ENCODE measurements at regions not wholly inside any gene's neighbourhood (a gene's known extent, or its start where the extent isn't known, plus 50 kb on each side); places are given as distances from the start of the nearest gene placed in this dataset.
"Not testable (repeated sequence)": the region's sequence is repeated elsewhere in the genome, so short reads cannot be mapped to it uniquely, and the experiment has no call there.

DNA sequence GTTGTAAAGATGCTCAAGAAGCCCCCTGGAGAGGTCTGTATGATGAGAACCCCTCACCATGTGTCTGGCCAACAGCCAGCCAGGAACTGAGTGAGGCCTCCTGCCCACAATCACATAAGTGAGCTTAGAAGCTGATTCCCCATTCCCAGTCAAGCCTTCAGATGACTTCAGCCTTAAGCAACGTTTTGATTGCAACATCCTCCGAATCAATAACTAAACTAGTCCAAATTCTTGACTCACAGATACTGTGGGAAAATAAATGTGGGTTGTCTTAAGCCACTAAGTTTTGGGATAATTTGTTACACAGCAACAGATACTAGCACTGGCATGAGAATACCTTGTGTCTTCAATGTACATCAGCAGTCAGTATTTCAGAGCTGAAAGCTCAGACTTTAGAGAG is 54.5 kb upstream of the HS3ST4 start:
- no peak for DNase-seq (ENCODE audit: low spot score)
- no peak for FAIRE-seq

DNA sequence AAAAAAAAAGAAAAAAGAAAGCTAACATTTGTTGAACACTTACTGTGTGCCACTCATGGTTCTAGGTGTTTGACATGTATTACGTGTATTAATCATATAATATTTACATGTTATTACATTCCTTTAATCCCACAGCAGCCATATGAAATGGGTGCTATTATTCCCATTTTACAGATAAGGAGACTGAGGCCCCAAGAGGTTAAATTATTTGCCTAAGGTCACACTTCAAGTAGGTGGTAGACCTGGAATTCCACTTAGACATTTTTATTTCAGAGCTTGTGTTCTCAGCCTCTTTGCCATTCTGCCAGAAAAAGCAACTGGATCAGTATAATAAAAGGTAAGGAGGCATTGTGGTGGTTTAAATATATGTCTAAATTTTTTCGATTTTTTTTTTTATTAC is 55.1 kb upstream of the HS3ST4 start:
- FAIRE-seq (no peak), DNase-seq (ENCODE audit: low spot score) (no peak)

DNA sequence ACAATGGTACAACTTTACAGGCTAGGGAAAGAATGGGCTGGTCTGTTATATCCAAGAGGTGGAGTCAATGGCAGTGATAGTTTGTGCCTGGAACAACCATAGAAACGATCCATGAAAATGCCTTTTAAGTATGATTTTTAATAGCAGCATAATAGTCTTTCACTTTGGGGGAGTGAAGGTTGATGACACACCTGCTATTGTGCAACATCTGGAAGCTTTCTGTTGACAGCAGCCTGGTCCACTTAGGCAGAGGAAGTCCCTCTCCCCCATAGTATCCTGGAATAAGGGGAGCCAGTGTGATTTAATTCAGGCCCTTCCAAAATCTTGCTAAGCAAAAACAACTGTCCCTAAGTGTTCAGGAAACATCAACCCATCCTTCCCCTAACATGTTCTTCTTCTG is 56.3 kb upstream of the HS3ST4 start:
- DNase-seq (ENCODE audit: low spot score) (no peak), FAIRE-seq (no peak)

DNA sequence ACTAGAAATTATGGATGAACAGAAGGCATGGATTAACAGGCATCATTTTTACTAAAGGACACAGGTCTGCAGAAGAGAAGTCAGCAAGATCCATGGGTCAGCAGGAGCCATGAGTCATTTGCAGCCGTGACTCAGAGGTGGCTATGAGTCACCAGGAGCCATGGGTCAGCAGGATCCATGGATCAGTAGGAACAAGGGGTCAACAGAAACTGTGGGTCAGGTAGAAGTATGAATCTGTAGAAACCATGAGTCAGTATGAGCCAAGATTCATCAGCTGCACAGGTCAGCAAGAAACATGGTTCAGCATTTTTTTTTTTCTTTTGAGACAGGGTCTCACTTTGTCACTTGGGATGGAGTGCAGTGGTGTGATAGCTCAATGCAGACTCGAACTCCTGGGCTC is 58.2 kb upstream of the HS3ST4 start:
- DNase-seq (ENCODE audit: low spot score), result peak; percentile 92
- FAIRE-seq, result peak; percentile 97

DNA sequence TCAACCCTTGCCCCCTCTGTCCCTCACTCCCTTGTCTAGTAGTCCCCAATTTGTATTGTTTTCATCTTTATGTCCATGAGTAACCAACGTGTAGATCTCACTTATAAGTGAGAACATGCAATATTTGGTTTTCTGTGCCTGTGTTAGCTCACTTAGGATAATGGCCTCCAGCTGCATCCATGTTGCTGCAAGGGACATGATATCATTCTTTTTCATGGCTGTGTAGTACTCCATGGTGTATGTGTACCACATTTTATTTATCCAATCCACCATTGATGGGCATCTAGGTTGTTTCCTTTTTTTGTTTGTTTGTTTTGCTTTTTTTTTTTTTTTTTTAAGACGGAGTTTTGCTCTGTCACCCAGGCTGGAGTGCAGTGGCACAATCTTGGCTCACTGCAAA is 63.0 kb upstream of the HS3ST4 start:
- DNase-seq (ENCODE audit: low spot score) (no peak), FAIRE-seq (no peak)

DNA sequence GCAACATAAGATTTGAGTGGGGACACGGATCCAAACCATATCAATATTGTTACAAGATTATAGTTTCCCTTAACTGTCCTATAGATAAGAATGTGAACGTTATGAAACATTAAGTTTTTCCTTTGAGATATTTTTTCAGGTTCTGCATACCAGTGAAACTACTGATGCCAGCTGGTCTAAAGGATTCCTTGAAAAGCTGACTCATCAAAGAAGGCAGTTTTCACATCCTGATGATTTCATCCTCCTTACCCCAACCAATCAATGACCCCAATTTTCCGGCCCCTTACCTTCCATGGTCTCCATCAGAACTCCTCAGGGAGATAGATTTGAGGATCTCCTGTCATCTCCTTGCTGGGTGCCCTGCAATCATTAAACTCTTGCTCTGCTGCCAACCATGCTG is 64.1 kb upstream of the HS3ST4 start:
- FAIRE-seq, result no peak

DNA sequence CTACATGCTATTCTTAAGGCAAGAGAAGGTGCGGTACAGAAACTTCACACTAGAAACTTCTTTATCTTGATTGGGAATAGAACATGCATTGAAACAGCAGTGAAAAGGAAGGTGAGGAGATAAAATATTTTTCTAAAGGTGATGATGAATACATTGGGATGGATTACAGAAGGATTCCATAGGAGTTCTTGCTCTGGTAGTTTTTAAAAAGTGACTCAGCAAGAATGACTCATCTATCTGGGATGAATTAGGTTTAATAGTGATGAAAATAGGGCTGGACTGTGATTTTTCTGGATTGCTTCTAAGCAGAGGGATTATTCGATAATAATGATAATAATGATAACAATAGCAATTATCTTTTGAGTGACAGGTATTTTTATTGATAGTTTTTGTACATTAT is 65.6 kb upstream of the HS3ST4 start:
- DNase-seq (ENCODE audit: low spot score) (peak; percentile 56), FAIRE-seq (peak; percentile 86)

More for the DNA sequence above, 64.1 kb upstream of the HS3ST4 start:
- DNase-seq (ENCODE audit: low spot score), result no peak

DNA sequence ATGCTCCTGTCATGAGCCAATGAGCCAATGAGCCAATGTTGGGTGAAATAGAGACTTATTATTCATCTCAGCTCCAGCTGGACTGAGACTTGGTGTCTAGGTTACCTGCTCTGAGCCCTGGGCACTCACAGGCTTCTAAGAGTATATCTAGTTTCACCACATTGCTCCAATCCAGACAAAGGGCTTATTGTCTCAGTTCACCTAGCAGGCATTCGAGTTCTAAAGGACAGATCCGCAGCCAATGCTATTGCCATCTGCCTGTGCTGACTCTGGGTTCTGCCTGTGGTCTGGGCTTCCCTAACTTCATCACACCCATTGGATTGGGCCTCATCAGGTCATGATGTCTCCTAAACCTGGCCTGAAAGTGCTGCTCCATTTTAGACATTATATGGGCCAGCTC is 66.1 kb upstream of the HS3ST4 start:
- DNase-seq (ENCODE audit: low spot score) (no peak), FAIRE-seq (no peak)

DNA sequence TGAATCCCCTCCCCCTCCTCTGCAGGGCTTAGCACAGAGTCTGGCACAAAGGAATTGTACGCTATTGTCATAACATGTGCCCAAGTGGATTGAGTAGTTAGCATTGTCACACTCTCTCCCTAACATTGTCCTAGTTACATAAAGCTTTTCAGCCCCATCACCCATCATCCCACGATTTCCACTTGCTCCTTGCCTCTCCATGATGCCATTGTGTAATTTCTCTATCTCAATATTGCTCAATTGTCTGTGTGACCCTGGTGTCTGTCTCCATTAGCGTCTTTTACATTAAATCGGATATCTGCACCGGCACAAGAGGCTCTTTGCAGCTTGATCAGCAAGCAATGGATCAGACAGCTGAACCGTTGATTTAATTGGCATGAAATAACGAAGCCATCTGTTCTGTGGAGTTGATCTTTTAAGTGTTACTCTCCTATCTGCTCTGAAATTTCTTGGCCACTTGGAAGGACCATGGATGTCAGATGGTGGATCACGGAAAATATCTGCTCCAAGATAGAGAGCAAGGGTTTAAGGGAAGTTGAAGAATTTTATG is 77.0 kb upstream of the HS3ST4 start:
- no peak for FAIRE-seq
- no peak for DNase-seq (ENCODE audit: low spot score)

DNA sequence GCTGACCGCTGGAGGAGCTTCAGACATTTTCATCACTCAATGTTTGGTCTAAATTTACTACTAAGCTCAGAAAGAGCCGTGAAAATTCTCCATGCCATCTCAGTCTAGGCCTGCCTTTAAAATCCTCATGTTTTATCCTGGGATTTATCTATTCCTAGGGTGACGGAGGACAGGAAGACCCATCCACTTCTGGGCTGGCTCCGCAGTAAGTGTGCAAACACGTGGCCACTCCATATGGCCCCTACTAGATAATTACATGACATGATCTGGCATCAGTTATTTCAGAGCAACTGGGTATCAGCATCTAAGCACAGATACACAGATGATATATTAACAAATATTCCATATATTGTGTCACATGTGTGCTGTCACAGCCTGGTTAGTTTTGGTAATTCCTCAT is 77.8 kb upstream of the HS3ST4 start:
- no peak for DNase-seq (ENCODE audit: low spot score)
- no peak for FAIRE-seq

DNA sequence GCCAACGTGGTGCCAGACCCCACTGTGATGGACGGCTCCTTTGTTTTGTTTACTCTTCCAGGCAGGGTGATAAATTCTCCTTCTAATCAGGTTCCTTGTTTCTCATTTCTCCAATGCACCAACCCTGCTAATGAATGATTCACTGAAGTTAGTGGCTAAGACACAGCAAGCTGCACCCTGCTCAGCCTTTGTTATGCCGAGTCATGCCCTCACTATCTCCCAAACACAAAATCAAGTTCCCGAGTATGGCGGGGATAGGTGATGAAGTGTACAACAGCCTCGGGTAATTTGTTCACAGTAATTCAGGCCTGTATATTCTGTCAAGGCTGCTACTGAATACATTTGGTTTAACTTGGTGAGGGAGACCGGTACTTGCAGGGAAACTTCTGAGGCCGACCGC is 83.8 kb upstream of the HS3ST4 start:
- no peak for FAIRE-seq
- no peak for DNase-seq (ENCODE audit: low spot score)

DNA sequence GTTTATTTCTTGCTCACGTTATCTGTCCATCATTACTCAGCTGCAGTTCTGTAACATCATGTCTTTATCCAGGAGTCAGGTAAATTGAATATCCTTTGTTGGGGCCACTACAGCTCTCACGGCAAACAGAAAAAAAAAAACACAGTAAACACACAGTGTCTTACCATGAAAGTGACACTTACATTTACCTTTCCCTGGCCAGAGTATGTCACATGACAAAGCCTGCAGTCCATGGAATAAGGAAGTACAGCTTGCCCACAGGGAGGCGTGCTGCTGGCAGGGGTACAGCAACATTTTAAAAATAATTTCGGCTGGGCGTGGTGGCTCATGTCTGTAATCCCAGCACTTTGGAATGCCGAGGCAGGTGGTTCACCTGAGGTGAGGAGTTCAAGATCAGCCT is 85.7 kb upstream of the HS3ST4 start:
- no peak for FAIRE-seq
- DNase-seq (ENCODE audit: low spot score), result no peak

DNA sequence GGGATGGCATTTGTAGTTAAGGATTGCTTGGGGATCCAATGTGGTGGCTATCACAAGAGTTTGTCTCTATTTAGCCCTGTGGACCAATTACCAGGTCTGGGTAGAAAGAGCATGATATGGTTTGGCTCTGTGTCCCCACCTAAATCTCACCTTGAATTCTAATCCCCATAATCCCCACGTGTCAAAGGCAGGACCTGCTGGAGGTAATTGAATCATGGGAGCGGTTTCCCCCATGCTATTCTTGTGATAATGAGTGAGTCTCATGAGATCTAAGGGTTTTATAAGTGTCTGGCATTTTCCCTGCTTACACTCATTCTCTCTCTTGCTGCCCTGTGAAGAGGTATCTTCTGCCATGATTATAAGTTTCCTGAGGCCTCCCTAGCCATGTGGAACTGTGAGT is 86.4 kb upstream of the HS3ST4 start:
- no peak for FAIRE-seq

DNA sequence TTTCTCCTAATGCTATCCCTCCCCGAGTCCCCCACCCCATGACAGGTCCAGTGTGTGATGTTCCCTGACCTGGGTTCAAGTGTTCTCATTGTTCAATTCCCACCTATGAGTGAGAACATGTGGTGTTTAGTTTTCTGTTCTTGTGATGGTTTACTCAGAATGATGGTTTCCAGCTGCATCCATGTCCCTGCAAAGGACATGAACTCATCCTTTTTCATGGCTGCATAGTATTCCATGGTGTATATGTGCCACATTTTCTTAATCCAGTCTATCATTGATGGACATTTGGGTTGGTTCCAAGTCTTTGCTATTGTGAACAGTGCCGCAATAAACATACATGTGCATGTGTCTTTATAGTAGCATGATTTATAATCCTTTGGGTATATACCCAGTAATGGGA is 90.5 kb upstream of the HS3ST4 start:
- not testable (repeated sequence) for FAIRE-seq; DNase-seq (ENCODE audit: low spot score)

More for the DNA sequence above, 86.4 kb upstream of the HS3ST4 start:
- no peak for DNase-seq (ENCODE audit: low spot score)

DNA sequence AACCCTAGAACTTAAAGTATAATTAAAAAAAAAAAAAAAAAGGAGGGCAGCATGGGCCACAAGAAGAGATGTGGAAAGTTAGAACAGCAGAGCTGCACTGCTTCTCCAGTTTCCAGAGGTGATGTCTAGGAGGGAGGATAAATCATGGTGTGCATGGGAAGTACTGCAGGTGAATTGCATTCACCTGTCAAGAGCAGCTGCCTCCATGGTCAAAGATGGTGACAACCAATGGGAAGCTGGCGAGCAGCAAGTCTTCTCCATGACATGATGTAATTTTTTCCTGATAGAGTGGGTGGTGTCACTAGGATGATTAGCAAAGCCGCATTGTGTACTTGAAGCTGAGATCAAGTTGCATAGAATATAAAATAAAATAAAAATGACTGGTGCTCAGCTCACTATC is 95.6 kb upstream of the HS3ST4 start:
- no peak for FAIRE-seq
- DNase-seq (ENCODE audit: low spot score), result no peak

DNA sequence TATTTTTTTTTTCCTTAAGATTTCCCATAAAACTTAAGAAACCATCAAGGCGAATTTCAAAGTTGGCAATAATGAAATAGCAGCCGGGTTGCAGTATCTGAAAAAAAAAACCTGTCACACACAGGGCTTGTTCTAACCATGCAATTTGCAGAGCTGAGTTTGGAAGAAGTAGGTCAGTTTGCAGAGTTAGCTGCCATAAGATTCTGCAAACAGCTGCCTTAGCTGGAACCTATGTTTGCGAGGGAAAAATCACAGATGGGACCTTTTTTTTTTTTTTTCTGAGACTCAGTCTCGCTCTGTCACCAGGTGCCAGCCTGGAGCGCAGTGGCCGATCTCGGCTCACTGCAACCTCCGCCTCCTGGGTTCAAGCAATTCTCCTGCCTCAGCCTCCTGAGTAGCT is 98.5 kb upstream of the HS3ST4 start:
- no peak for FAIRE-seq
- no peak for DNase-seq (ENCODE audit: low spot score)

DNA sequence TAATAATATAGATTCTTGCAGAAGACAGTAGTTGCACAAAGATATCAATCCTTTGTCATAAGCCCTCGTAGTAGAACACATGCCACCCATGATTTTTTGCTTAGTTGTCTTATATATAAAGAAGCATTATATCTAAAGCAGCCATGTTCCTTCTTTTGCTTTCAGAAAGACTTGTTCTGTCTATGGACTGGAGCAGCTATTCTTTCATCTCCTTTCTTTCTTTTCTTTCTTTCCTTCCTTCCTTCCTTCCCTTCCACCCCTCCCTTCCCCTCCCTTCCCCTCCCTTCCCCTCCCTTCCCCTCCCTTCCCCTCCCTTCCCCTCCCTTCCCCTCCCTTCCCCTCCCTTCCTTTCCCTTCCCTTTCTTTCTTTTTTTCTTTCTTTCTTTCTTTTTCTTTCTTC is 104.0 kb upstream of the HS3ST4 start:
- no peak for FAIRE-seq
- no peak for DNase-seq (ENCODE audit: low spot score)

DNA sequence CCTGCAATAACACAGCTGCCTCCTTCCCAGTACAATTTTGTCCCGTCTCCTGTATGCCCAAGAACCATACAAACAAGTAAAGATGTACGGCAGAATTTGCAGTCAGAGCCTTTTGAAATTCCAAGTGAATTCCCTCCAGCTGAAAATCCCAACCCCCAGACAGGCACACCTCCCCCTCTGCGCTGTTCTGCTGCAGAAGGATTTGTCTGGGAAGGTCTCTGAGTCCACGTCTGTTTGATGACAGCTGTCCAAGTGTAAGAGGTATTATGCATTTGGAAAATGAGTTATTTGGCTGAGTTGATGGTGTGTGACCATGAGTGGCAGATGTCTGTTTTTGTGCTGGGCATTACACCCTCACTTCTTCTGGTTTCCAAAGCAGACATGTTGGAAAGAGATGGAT is 104.9 kb upstream of the HS3ST4 start:
- DNase-seq (ENCODE audit: low spot score), result no peak
- no peak for FAIRE-seq

DNA sequence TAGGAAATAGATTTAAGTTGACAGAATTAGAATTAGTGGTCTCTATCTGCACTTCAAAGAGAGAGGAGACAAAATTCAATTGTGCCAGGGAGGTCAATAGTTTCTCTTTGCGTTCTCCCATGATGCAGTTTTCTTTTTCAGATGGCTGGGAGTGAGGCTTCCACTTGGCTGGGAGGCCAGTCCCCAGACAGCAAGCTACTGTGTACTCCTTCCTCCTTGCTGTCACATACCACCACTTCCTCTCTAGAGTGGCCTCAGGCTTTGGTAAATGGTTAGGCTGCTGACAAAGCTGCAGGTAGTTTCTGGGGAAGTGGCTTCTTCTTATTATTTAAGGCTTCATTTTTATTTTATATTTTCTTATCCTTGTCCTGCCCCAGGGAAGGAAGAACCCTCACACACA is 106.2 kb upstream of the HS3ST4 start:
- FAIRE-seq (no peak), DNase-seq (ENCODE audit: low spot score) (no peak)

DNA sequence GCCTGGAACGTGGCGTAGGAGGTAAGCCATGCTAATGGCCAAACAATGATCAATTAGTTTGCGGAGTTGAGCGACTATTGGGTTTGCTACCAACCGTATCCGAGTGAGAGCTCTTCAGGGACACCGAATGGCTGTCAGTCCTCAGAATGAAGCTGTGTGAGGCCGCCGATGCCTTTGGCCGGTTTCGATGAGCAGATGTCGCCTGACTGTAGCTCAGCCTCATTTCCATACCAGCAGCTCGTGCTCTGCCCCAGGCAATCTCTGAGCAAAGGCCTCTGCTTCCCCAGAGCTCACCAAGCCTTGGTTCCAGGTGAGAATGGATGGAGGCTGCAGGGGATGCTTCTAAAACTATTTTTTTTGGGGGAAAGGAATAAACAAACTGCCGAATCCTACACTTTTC is 111.7 kb upstream of the HS3ST4 start:
- DNase-seq (ENCODE audit: low spot score) (no peak), FAIRE-seq (no peak)

DNA sequence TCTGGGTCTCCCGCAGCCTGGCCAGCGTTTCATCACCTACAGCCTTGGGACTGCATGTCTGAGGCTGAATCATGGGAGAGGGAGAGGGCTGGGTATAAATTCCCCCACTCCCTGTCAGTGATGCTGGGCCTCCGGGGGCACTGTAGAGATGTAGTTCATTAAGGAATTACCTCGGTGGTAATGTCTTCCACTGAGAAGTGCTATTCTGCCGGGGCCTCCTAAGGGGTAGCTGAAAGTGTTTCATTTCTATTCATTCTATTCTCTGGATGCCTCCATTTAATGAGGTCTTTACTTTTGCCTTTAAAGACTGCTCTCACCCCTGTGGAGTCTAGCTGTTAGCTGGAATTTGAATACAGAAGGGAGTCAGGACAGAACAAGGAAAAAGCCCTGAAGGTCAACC is 116.4 kb upstream of the HS3ST4 start:
- DNase-seq (ENCODE audit: low spot score) (no peak), FAIRE-seq (no peak)

DNA sequence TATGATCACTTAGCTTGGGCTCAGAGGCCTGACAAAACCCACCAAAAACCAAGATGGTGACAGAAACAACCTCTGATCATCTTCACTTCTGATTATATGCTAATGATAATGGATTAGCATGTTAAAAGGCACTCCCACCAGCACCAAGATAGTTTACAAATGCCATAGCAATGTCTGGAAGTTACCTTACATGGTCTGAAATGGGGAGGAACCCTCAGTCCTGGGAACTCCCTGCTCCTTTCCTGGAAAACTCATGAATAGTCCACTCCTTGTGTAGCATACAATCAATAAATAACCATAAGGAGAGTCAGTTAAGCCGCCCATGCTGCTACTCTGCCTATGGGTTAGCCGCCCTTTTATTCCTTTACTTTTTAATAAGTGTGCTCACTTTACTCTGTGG is 120.0 kb upstream of the HS3ST4 start:
- FAIRE-seq, result no peak

DNA sequence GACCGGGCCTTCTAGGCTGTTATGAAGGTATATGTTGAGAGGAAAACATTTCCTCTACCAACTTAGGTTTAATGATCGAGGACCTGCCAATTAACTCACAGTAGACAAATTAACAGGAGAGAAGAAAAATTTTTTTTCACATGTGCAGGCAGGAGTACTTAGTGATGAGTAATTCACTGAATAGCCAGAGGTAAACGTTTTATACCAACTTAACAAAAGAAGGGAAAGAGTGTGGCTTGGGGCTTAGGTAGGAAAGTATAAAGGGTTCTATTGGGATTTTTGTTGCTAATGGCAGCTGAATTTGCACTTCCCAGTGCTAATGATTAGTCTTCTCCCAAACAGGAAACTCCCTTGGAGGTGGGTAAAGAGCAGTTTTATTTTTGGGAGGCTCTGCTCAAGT is 121.6 kb upstream of the HS3ST4 start:
- no peak for FAIRE-seq
- no peak for DNase-seq (ENCODE audit: low spot score)

More for the DNA sequence above, 120.0 kb upstream of the HS3ST4 start:
- no peak for DNase-seq (ENCODE audit: low spot score)

DNA sequence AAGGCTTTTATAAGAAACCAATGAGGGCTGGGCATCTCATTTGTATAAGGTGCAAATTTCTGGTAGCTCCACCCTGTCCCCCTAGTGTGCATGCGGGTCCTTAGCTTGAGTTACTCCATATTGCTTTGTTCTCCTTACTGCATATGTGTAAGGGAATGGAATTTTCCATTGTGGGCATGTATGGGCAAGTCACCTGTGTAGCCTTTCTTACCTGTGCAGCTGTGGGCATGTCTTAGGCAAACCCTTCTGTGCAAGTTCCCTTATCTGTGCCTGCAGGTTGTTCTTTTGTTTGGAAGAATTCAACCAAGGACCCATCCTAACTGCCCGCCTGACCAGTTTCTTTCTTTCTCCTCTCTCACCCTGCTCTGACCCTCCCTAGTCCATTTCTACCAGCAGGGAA is 122.8 kb upstream of the HS3ST4 start:
- FAIRE-seq (no peak), DNase-seq (ENCODE audit: low spot score) (no peak)
